ENCODE measurements at regions not wholly inside any gene's neighbourhood (a gene's known extent, or its start where the extent isn't known, plus 50 kb on each side); places are given as distances from the start of the nearest gene placed in this dataset.
A peak's percentile ranks its signal among the peaks of the same experiment; 100 is the strongest.

DNA sequence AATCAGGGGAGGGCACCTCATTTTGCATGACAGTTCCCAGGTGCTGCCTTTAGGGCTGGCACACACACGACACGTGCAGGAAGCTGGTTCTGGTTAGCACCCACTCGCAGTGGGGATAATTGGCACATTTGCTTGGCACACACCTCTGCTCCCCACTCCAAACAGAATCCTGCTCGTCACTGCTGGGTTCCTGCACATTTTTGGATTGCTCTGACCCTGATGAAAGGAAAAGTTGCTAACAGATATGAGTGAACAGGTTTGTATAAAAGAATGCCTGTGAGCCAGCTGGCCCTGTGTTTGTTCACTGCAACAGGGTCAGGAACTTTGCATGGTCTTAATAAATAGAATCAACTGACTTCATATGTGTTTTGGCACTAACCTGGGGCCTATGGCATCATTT, 1500.4 kb downstream of the EFNB2 start:
- no peak for ATAC-seq (ENCODE audit: insufficient read depth, low read depth)
- DNase-seq, result no peak
- peaks cover 5% of the 10 kb centered on the region; the same call in 1 of the 2 replicates for H3K4me1 ChIP-seq (ENCODE audit: insufficient read depth, low read length)
- H3K9ac ChIP-seq (ENCODE audit: low read depth, low read length), result no peak overlapping the region
- no peaks in the 10 kb centered on the region for H3K36me3 ChIP-seq (ENCODE audit: insufficient read depth, low read length)
- no peak overlapping the region; the same call in 1 of the 2 replicates for H3K27ac ChIP-seq (ENCODE audit: low read length)
- H3K27me3 ChIP-seq (ENCODE audit: insufficient read depth, low read length, poor library complexity), result no peaks in the 10 kb centered on the region
- TF ChIP-seq EZH2 (IDR thresholded peaks at IDR 0.05; ENCODE audit: borderline replicate concordance, low read depth, low read length, severe bottlenecking), result no peak
- TF ChIP-seq, protein P1, sequence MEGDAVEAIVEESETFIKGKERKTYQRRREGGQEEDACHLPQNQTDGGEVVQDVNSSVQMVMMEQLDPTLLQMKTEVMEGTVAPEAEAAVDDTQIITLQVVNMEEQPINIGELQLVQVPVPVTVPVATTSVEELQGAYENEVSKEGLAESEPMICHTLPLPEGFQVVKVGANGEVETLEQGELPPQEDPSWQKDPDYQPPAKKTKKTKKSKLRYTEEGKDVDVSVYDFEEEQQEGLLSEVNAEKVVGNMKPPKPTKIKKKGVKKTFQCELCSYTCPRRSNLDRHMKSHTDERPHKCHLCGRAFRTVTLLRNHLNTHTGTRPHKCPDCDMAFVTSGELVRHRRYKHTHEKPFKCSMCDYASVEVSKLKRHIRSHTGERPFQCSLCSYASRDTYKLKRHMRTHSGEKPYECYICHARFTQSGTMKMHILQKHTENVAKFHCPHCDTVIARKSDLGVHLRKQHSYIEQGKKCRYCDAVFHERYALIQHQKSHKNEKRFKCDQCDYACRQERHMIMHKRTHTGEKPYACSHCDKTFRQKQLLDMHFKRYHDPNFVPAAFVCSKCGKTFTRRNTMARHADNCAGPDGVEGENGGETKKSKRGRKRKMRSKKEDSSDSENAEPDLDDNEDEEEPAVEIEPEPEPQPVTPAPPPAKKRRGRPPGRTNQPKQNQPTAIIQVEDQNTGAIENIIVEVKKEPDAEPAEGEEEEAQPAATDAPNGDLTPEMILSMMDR (IDR thresholded peaks at IDR 0.05; ENCODE audit: borderline replicate concordance, extremely low read depth, low read length, poor library complexity, severe bottlenecking), result no peak
- no peak overlapping the region for H3K4me2 ChIP-seq (ENCODE audit: insufficient read depth, low read length)
- 0 out of 2 replicates have a peak overlapping the region, but pooled peaks have one; percentile 1 for H2AFZ ChIP-seq (ENCODE audit: low read depth, low read length)
- H3K4me3 ChIP-seq (ENCODE audit: low read depth in 1 of 2, low read length in 2 of 2), result no peak overlapping the region
- H4K20me1 ChIP-seq (ENCODE audit: insufficient read depth, low read length), result no peaks in the 10 kb centered on the region
- no peaks in the 10 kb centered on the region for H3K79me2 ChIP-seq (ENCODE audit: insufficient read depth, low read length)
- H3K9me3 ChIP-seq (ENCODE audit: insufficient read depth, low read length, severe bottlenecking), result peaks cover 6% of the 10 kb centered on the region

DNA sequence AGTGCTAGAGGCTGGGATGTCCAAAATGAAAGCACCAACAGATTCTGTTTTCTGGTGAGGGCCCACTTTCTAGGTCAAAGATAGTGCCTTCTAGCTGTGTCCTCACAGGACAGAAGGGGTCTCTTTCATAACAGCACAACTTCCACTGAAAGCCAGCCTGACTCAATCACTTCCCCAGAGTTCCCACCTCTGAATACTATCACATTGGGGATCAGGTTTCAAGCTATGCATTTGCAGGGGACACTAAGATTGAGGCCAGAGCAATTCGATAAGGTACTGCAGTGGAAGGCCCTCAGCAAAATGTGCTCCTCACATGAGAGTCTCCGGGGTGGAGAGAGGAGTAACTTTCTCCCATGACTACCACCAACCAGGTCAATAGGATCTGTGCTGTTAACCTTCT, 1501.5 kb downstream of the EFNB2 start:
- Histone ChIP-seq H3K27me3 (ENCODE audit: insufficient read depth, low read length, poor library complexity) (no peaks in the 10 kb centered on the region), H3K9me3 (ENCODE audit: insufficient read depth, low read length, severe bottlenecking) (peaks cover 2% of the 10 kb centered on the region), H2AFZ (ENCODE audit: low read depth, low read length) (no peak overlapping the region), H3K36me3 (ENCODE audit: insufficient read depth, low read length) (no peaks in the 10 kb centered on the region), H3K79me2 (ENCODE audit: insufficient read depth, low read length) (no peaks in the 10 kb centered on the region), H3K4me1 (ENCODE audit: insufficient read depth, low read length) (peaks cover 5% of the 10 kb centered on the region; the same call in 1 of the 2 replicates), H3K9ac (ENCODE audit: low read depth, low read length) (no peak overlapping the region), H4K20me1 (ENCODE audit: insufficient read depth, low read length) (no peaks in the 10 kb centered on the region), H3K4me3 (ENCODE audit: low read depth in 1 of 2, low read length in 2 of 2) (no peak overlapping the region), H3K27ac (ENCODE audit: low read length) (no peak overlapping the region), H3K4me2 (ENCODE audit: insufficient read depth, low read length) (no peak overlapping the region)
- TF ChIP-seq EZH2 (IDR thresholded peaks at IDR 0.05; ENCODE audit: borderline replicate concordance, low read depth, low read length, severe bottlenecking), result no peak
- TF ChIP-seq, protein P1 (IDR thresholded peaks at IDR 0.05; ENCODE audit: borderline replicate concordance, extremely low read depth, low read length, poor library complexity, severe bottlenecking), result no peak
- DNase-seq (no peak), ATAC-seq (ENCODE audit: insufficient read depth, low read depth) (no peak)

DNA sequence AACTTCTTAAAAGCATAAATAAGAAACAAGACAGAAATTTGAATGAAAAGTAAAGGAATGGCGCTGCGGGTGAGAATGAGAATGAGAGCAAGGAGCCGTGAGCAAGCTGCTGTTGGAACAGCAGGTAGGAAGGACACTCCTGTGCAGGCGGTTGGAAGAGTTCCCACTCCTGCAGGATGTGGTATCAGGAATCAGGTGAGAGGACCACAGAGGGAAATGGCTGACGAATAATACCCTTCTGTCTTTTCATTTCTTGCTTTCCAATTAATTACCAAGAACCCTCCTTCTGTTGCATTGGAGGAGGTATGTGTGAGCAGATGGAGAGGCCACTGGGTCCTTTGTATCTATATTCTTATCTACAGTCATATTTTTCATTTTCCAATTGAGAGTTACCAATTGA, 1504.2 kb downstream of the EFNB2 start:
- no peak overlapping the region for H3K27ac ChIP-seq (ENCODE audit: low read length)
- no peaks in the 10 kb centered on the region for H3K36me3 ChIP-seq (ENCODE audit: insufficient read depth, low read length)
- H3K27me3 ChIP-seq (ENCODE audit: insufficient read depth, low read length, poor library complexity), result no peaks in the 10 kb centered on the region
- H4K20me1 ChIP-seq (ENCODE audit: insufficient read depth, low read length), result no peaks in the 10 kb centered on the region
- H3K4me3 ChIP-seq (ENCODE audit: low read depth in 1 of 2, low read length in 2 of 2), result no peak overlapping the region
- no peak overlapping the region for H3K9ac ChIP-seq (ENCODE audit: low read depth, low read length)
- H3K4me1 ChIP-seq (ENCODE audit: insufficient read depth, low read length), result peaks cover 5% of the 10 kb centered on the region; the same call in 1 of the 2 replicates
- DNase-seq (no peak), ATAC-seq (ENCODE audit: insufficient read depth, low read depth) (no peak)
- TF ChIP-seq, protein P1 (IDR thresholded peaks at IDR 0.05; ENCODE audit: borderline replicate concordance, extremely low read depth, low read length, poor library complexity, severe bottlenecking), result no peak
- no peak for TF ChIP-seq EZH2 (IDR thresholded peaks at IDR 0.05; ENCODE audit: borderline replicate concordance, low read depth, low read length, severe bottlenecking)
- no peaks in the 10 kb centered on the region for H3K9me3 ChIP-seq (ENCODE audit: insufficient read depth, low read length, severe bottlenecking)
- H2AFZ ChIP-seq (ENCODE audit: low read depth, low read length), result no peak overlapping the region
- H3K79me2 ChIP-seq (ENCODE audit: insufficient read depth, low read length), result no peaks in the 10 kb centered on the region
- no peak overlapping the region for H3K4me2 ChIP-seq (ENCODE audit: insufficient read depth, low read length)

DNA sequence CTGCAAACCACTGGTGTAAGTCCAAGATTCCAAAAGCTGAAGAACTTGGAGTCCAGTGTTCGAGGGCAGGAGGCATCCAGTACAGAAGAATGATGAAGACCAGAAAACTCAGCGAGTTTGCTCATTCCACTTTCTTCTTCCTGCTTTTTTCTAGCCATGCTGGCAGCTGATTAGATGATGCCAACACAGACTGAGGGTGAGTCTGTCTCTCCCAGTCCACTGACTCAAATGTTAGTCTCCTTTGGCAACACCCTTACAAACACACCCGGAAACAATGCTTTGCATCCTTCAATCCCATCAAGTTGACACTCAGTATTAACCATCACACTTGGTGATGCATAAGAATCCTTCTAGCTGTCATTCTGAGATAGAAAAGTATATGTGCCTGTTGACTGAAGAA, 1504.6 kb downstream of the EFNB2 start:
- Histone ChIP-seq H3K9me3 (ENCODE audit: insufficient read depth, low read length, severe bottlenecking) (no peaks in the 10 kb centered on the region), H3K4me1 (ENCODE audit: insufficient read depth, low read length) (peaks cover 5% of the 10 kb centered on the region; the same call in 1 of the 2 replicates), H3K36me3 (ENCODE audit: insufficient read depth, low read length) (no peaks in the 10 kb centered on the region), H3K27ac (ENCODE audit: low read length) (no peak overlapping the region), H3K9ac (ENCODE audit: low read depth, low read length) (no peak overlapping the region), H3K4me3 (ENCODE audit: low read depth in 1 of 2, low read length in 2 of 2) (no peak overlapping the region), H4K20me1 (ENCODE audit: insufficient read depth, low read length) (no peaks in the 10 kb centered on the region), H3K79me2 (ENCODE audit: insufficient read depth, low read length) (no peaks in the 10 kb centered on the region), H2AFZ (ENCODE audit: low read depth, low read length) (no peak overlapping the region), H3K27me3 (ENCODE audit: insufficient read depth, low read length, poor library complexity) (no peaks in the 10 kb centered on the region), H3K4me2 (ENCODE audit: insufficient read depth, low read length) (no peak overlapping the region)
- DNase-seq, result no peak
- TF ChIP-seq EZH2 (IDR thresholded peaks at IDR 0.05; ENCODE audit: borderline replicate concordance, low read depth, low read length, severe bottlenecking), result no peak
- TF ChIP-seq, protein P1 (IDR thresholded peaks at IDR 0.05; ENCODE audit: borderline replicate concordance, extremely low read depth, low read length, poor library complexity, severe bottlenecking), result no peak
- no peak for ATAC-seq (ENCODE audit: insufficient read depth, low read depth)
